ENCODE measurements at regions not wholly inside any gene's neighbourhood (a gene's known extent, or its start where the extent isn't known, plus 50 kb on each side); places are given as distances from the start of the nearest gene placed in this dataset.

DNA sequence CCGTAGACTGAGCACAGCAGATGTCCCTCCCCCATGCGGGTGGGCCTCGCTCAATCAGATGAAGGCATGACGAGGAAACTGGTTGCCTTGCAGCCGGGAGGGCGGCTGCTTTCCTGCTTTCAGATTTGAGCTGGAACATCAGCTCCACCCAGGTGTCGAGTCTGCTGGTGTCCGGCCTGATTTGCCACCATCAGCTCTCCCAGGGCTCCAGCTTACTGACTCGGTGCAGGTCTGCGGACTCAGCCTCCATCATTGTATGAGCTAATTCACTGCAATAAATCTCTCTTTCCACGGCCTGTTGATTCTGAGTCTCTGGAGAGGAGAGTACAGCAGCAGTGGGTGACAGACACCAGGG, 156.2 kb downstream of the KIF26A start:
- no peaks in the 10 kb centered on the region for H3K36me3 ChIP-seq (replicated peaks in 1 of 2; ENCODE audit: control insufficient read depth in 1 of 2, insufficient read depth in 2 of 2, low read length in 1 of 2)
- no peak for DNase-seq
- POLR2A ChIA-PET: interaction anchor here (0.7 to 2.2 kb wide), 2 partner anchors 71 to 88 kb away, joined by 4 to 8 read pairs; no protein-coding TSS in a partner anchor
- no peaks in the 10 kb centered on the region for H3K9me2 ChIP-seq
- no peaks in the 10 kb centered on the region for H3K79me2 ChIP-seq (ENCODE audit: insufficient read depth)
- TF ChIP-seq MEF2A (IDR thresholded peaks at IDR 0.05; ENCODE audit: borderline replicate concordance, low read depth): no peak
- TF ChIP-seq MAX (IDR thresholded peaks at IDR 0.05; ENCODE audit: low read depth): no peak
- no peak for TF ChIP-seq CHD2 (IDR thresholded peaks at IDR 0.05; ENCODE audit: low read length, partially characterized antibody)
- no peak for TF ChIP-seq REST (IDR thresholded peaks at IDR 0.05; ENCODE audit: low read depth, low read length)
- TF ChIP-seq, protein P1, sequence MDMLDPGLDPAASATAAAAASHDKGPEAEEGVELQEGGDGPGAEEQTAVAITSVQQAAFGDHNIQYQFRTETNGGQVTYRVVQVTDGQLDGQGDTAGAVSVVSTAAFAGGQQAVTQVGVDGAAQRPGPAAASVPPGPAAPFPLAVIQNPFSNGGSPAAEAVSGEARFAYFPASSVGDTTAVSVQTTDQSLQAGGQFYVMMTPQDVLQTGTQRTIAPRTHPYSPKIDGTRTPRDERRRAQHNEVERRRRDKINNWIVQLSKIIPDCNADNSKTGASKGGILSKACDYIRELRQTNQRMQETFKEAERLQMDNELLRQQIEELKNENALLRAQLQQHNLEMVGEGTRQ (IDR thresholded peaks at IDR 0.05; ENCODE audit: borderline replicate concordance, low read depth, low read length): no peak
- TF ChIP-seq MXI1 (IDR thresholded peaks at IDR 0.05; ENCODE audit: low read depth, low read length): no peak
- no peak for TF ChIP-seq GABPA (IDR thresholded peaks at IDR 0.05; ENCODE audit: low read depth)
- no peak for TF ChIP-seq EZH2phosphoT487 (IDR thresholded peaks at IDR 0.05; ENCODE audit: borderline replicate concordance, low read depth)
- no peak for TF ChIP-seq SMC3 (IDR thresholded peaks at IDR 0.05; ENCODE audit: low read depth, low read length)
- no peak for TF ChIP-seq GATA2 (CRISPR knock-in tag; IDR thresholded peaks at IDR 0.05)
- TF ChIP-seq YY1 (IDR thresholded peaks at IDR 0.05; ENCODE audit: low read depth): no peak
- TF ChIP-seq JUND (IDR thresholded peaks at IDR 0.05): no peak
- no peak for TF ChIP-seq EP300 (IDR thresholded peaks at IDR 0.05; ENCODE audit: borderline replicate concordance in 1 of 2, low read depth in 1 of 2, low read length in 1 of 2)
- no peak for TF ChIP-seq RAD21 (IDR thresholded peaks at IDR 0.05; ENCODE audit: low read length)
- TF ChIP-seq, protein P2, sequence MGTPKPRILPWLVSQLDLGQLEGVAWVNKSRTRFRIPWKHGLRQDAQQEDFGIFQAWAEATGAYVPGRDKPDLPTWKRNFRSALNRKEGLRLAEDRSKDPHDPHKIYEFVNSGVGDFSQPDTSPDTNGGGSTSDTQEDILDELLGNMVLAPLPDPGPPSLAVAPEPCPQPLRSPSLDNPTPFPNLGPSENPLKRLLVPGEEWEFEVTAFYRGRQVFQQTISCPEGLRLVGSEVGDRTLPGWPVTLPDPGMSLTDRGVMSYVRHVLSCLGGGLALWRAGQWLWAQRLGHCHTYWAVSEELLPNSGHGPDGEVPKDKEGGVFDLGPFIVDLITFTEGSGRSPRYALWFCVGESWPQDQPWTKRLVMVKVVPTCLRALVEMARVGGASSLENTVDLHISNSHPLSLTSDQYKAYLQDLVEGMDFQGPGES (IDR thresholded peaks at IDR 0.05; ENCODE audit: low read depth, low read length): no peak
- TF ChIP-seq NFIC (IDR thresholded peaks at IDR 0.05; ENCODE audit: borderline replicate concordance): no peak
- TF ChIP-seq RCOR1 (IDR thresholded peaks at IDR 0.05; ENCODE audit: low read length): no peak
- TF ChIP-seq ELF1 (IDR thresholded peaks at IDR 0.05): no peak
- TF ChIP-seq ZBTB33 (IDR thresholded peaks at IDR 0.05; ENCODE audit: borderline replicate concordance, low read depth): no peak
- H3K9ac ChIP-seq: no peak overlapping the region
- H3K4me1 ChIP-seq (ENCODE audit: control insufficient read depth in 1 of 2, insufficient read depth in 2 of 2, low read depth in 1 of 2, low read length in 1 of 2): peaks cover 3 to 87% of the 10 kb centered on the region in 2 experiments; a peak in 2 of 4 replicates
- H3K9me3 ChIP-seq: no peaks in the 10 kb centered on the region
- no peak overlapping the region for H3K4me3 ChIP-seq (ENCODE audit: low read depth in 2 of 2, low read length in 1 of 2)
- H3F3A ChIP-seq (replicated peaks; ENCODE audit: insufficient read depth): no peaks in the 10 kb centered on the region
- H3K4me2 ChIP-seq: no peak overlapping the region
- H2AFZ ChIP-seq (ENCODE audit: low read depth): no peak overlapping the region
- no peaks in the 10 kb centered on the region for H4K20me1 ChIP-seq (ENCODE audit: insufficient read depth)
- peak overlapping the region in 1 of 2 experiments; percentile 94; a peak in 2 of 4 replicates for H3K27ac ChIP-seq (ENCODE audit: low read depth in 2 of 2, low read length in 1 of 2)
- no peaks in the 10 kb centered on the region for H3K27me3 ChIP-seq (ENCODE audit: insufficient read depth)
- 82% methylated on average over 8 of the region's 11 CpGs for WGBS (ENCODE audit: low lambda C conversion rate)
- CTCF ChIA-PET: interaction anchor here (0.7 to 6.9 kb wide), 19 partner anchors 10 to 310 kb away, joined by 3 to 55 read pairs (median 3); partner anchors contain the start of gene TMEM179

All from SK-N-SH (cell line).